Transverse colon (tissue), 3 donors: ENCODE measurements at regions not wholly inside any gene's neighbourhood (a gene's known extent, or its start where the extent isn't known, plus 50 kb on each side); places are given as distances from the start of the nearest gene placed in this dataset.

Source experiments
- POLR2A ChIP-seq: fragments of 450-650 bp; IDR thresholded peaks from one replicate; pipeline ENCODE4 v1.6.1; 2016; ENCODE audit warnings: antibody characterized with exemption, mild to moderate bottlenecking, moderate library complexity
- TF ChIP-seq, protein P1 (sequence below), 5 experiments: fragments of 200-600 bp in 3 of 5; fragments of 450-650 bp in 2 of 5; sonication (generic) in 3 of 5; IDR thresholded peaks; 1 replicate in 2 of 5; 2 replicates in 3 of 5; pipeline ENCODE4 v1.5.1; 2016 to 2017; ENCODE audit warnings: antibody characterized with exemption in 5 of 5, inconsistent platforms in 3 of 5, mild to moderate bottlenecking in 2 of 5, moderate library complexity in 1 of 5

GRCh38 chr5:162377895-162378294, 310.3 kb downstream of the GABRG2 start:
- no peak for TF ChIP-seq POLR2A
- TF ChIP-seq, protein P1, sequence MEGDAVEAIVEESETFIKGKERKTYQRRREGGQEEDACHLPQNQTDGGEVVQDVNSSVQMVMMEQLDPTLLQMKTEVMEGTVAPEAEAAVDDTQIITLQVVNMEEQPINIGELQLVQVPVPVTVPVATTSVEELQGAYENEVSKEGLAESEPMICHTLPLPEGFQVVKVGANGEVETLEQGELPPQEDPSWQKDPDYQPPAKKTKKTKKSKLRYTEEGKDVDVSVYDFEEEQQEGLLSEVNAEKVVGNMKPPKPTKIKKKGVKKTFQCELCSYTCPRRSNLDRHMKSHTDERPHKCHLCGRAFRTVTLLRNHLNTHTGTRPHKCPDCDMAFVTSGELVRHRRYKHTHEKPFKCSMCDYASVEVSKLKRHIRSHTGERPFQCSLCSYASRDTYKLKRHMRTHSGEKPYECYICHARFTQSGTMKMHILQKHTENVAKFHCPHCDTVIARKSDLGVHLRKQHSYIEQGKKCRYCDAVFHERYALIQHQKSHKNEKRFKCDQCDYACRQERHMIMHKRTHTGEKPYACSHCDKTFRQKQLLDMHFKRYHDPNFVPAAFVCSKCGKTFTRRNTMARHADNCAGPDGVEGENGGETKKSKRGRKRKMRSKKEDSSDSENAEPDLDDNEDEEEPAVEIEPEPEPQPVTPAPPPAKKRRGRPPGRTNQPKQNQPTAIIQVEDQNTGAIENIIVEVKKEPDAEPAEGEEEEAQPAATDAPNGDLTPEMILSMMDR (IDR thresholded peaks at IDR 0.05): no peak
